Fibroblast of pulmonary artery (primary cell): ENCODE measurements at regions not wholly inside any gene's neighbourhood (a gene's known extent, or its start where the extent isn't known, plus 50 kb on each side); places are given as distances from the start of the nearest gene placed in this dataset.

ENCODE experiments used
- DNase-seq: peaks from one replicate; pipeline ENCODE4 v3.0.0-alpha.2; 2010; ENCODE audit warnings: low read depth
- H3K4me3 ChIP-seq: replicated peaks from 2 replicates; pipeline ENCODE4 v1.5.1; 2011; ENCODE audit warnings: low read depth, mild to moderate bottlenecking, control low read depth, low read length, moderate library complexity
- TF ChIP-seq, protein P1 (sequence below): IDR thresholded peaks from 2 replicates; pipeline ENCODE4 v1.5.1; 2011; ENCODE audit warnings: mild to moderate bottlenecking, control low read depth, low read length, inconsistent platforms; ENCODE audit errors: missing control alignments

DNA sequence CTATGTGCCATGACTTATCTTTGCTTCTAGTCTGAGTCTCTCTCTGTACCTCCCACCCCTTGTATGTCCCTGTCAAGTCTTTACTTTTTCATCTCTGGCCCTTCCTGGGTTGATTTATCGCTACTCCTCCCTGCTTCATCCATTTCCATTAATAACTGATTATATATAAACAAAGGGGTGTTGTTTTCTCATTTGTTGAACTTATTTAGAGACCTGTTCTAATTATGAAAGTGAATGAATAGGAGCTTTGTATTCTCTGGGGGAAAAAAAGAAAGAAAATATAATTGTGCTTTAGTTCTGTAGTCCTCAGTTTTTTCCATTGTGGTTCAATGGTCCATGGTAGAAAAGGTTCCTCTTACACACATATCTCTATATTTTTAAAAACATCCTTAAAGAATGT, 328.9 kb upstream of the PPP2R3A start:
- DNase-seq = no peak
- TF ChIP-seq, protein P1, sequence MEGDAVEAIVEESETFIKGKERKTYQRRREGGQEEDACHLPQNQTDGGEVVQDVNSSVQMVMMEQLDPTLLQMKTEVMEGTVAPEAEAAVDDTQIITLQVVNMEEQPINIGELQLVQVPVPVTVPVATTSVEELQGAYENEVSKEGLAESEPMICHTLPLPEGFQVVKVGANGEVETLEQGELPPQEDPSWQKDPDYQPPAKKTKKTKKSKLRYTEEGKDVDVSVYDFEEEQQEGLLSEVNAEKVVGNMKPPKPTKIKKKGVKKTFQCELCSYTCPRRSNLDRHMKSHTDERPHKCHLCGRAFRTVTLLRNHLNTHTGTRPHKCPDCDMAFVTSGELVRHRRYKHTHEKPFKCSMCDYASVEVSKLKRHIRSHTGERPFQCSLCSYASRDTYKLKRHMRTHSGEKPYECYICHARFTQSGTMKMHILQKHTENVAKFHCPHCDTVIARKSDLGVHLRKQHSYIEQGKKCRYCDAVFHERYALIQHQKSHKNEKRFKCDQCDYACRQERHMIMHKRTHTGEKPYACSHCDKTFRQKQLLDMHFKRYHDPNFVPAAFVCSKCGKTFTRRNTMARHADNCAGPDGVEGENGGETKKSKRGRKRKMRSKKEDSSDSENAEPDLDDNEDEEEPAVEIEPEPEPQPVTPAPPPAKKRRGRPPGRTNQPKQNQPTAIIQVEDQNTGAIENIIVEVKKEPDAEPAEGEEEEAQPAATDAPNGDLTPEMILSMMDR = no peak
- H3K4me3 ChIP-seq = no peak overlapping the region

DNA sequence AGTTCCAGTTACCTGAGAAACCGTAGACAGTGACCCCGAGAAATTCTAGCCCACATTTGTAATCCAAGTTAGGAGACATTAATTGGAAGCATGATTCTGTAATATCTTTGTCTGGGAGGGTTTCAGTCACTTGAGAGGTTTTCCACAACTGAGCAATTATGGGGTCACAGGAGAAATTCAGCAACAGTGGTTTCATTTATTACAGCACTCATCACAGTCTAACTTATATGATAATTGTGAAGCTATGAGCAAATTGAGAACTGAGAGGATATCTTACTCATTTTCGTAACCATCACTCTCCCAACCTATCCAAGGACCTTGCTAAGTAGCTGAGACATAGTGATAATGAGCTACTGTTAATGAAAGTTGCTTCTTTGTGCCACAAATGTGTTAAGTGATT, 328.5 kb upstream of the PPP2R3A start:
- TF ChIP-seq, protein P1 = no peak
- no peak for DNase-seq
- no peak overlapping the region for H3K4me3 ChIP-seq

DNA sequence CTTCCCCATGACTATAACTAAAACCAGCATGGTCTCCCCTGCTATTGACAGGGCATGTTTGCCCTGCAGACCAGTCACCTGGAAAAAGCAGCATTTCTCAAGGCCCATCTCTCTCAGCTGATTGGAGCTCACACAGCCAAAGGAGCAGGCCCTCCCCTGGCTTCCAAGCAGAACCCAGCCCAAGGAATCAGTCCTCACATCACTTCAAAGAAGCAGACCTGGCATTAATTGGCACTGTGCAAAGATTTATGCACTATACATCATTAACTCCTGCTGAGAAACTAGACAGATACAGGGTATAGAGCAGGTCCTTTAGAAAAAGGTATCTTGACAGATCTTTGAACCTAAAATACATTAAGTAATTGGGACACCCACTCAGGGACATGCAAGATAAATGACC, 323.8 kb upstream of the PPP2R3A start:
- H3K4me3 ChIP-seq = no peak overlapping the region
- DNase-seq = no peak
- TF ChIP-seq, protein P1 = no peak

DNA sequence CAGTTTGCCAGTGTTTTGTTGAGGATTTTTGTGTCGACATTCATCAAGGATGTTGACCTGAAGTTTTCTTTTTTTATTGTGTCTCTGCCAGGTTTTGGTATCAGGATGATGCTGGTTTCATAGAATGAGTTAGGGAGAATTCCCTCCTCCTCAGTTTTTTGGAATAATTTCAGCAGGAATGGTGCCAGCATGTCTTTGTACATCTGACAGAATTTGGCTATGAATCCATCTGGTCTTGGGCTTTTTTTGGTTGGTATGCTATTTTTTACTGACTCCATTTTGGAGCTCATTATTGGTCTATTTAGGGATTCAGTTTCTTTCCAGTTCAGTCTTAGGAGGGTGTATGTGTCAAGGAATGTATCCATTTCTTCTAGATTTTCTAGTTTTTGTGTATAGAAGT, 320.0 kb upstream of the PPP2R3A start:
- no peak for DNase-seq
- no peak overlapping the region for H3K4me3 ChIP-seq
- TF ChIP-seq, protein P1 = no peak

DNA sequence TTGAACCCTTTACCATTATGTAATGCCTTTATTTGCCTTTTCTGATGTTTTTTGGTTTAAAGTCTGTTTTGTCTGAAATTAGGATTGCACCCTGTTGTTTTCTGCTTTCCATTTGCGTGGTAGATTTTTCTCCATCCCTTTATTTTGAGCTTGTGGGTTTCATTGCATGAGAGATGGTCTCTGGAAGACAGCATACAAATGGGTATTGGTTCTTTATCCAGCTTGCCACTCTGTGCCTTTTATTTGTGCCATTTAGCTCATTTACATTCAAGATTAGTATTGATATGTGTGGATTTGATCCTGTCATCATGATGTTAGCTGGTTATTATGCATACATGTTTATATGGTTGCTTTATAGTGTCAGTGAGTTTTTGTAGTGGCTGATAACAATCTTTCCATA, 318.7 kb upstream of the PPP2R3A start:
- TF ChIP-seq, protein P1 = no peak
- H3K4me3 ChIP-seq = no peak overlapping the region
- no peak for DNase-seq

DNA sequence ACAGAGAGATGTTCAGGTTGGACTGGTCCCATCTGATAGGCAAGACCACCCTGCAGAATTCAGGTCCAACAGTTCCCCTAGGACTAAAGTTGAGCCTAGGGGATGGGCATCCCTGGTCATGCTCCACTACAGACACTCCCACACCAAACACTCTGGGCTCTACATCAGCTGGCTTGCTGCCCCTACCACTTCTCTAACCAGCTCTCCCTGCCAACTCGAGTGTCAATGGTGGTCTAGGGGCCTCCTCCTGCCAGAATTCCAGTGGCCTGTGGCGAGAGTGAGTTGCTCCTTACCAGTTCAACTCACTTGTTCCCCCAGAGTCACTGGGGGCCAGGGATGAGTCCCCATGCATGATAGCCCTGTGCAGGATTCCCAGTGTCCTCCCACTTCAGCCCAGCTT, 316.2 kb upstream of the PPP2R3A start:
- TF ChIP-seq, protein P1 = no peak
- DNase-seq = no peak
- no peak overlapping the region for H3K4me3 ChIP-seq

DNA sequence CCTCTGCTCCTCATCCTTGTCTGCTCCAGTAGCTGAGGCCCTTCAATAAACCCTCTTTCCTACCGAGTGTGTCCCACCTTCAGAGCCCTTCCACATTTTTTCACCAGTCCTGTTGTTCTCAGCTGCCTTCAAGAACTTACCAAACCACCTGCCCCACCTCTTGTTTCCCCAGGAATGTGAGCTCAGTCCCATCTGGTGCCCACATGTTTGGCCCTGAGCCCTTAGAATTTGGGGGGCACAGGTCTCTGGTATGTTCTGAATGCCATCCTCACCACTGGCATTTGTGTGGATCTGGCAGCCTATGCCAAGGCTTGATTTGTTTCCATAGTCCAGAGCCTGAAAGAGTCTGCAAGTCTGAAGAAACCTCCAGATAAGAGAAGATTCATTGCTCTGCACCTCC, 315.2 kb upstream of the PPP2R3A start:
- H3K4me3 ChIP-seq = no peak overlapping the region
- no peak for DNase-seq
- TF ChIP-seq, protein P1 = no peak
